AG04449 (cell line): ENCODE measurements at regions not wholly inside any gene's neighbourhood (a gene's known extent, or its start where the extent isn't known, plus 50 kb on each side); places are given as distances from the start of the nearest gene placed in this dataset.
"Not testable (repeated sequence)": the region's sequence is repeated elsewhere in the genome, so short reads cannot be mapped to it uniquely, and the experiment has no call there.

Experiments used
- CTCF ChIA-PET: fragments of 350-600 bp; formaldehyde crosslinking; extraction: SDS; loops from one replicate; lab custom pipeline; 2021; ENCODE audit warnings: antibody characterized with exemption; lab: Yijun Ruan, JAX
- POLR2A ChIA-PET: fragments of 400-600, 350-600 bp; formaldehyde crosslinking; extraction: SDS; loops from one replicate; lab custom pipeline; 2020; ENCODE audit warnings: antibody characterized with exemption, inconsistent platforms; lab: Yijun Ruan, JAX
- DNase-seq: peaks from one replicate; pipeline ENCODE4 v3.0.0-alpha.2; 2010; ENCODE audit warnings: low read depth, low spot score
- H3K4me3 ChIP-seq: 2 replicates; pipeline ENCODE4 v1.5.1; 2011; ENCODE audit warnings: low read depth, mild to moderate bottlenecking, control low read depth, low read length
- CTCF ChIP-seq: IDR thresholded peaks from one replicate; pipeline ENCODE4 v1.5.1; 2011; ENCODE audit warnings: mild to moderate bottlenecking, moderate library complexity, low read length, control low read depth, inconsistent platforms; ENCODE audit not compliant: insufficient read depth; ENCODE audit errors: missing control alignments

DNA sequence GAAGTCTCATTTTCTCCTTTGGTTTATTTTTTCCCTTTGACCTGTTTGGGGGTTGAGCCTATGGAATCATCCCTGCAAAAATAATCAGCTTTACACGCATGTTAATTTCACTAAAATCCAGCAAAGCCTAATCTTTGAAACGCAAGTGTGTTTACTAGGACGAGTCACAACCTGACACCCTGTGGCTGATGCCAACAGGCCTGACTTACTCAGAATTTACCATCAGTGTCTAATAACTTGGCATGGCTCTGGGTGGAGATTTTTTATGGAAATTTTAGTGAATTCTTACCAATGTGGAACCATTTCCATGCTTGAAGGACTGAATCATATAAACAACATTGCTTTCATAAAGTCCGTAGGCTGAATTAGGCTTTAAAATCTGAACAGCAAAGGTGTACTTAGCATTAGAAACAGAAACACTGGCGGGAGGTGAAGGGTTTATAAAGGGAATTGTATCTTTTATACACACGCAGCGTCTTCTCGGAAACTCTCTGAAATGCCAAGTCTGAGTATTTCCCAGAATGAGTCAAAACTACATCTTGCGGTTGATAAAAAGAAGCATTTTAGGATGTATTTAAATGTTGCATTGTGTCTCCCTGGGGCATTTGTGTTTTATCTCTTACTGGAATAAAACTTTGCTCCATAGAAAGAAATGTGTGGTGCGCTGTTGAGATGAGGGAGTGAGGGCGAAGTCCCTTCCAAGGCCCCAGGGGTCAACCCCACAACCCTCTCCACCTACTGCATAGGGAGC lies 81.2 kb downstream of the DACT2 start:
- no peak for TF ChIP-seq CTCF
- no peak overlapping the region for H3K4me3 ChIP-seq
- no peak for DNase-seq
- ChIA-PET POLR2A (no interaction called here), CTCF (no interaction called here)

DNA sequence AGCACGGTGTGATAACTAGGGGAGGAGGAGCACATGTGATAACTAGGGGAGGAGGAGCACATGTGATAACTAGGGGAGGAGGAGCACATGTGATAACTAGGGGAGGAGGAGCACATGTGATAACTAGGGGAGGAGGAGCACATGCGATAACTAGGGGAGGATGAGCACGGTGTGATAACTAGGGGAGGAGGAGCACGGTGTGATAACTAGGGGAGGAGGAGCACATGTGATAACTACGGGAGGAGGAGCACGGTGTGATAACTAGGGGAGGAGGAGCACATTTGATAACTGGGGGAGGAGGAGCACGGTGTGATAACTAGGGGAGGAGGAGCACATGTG lies 85.7 kb downstream of the DACT2 start:
- H3K4me3 ChIP-seq, POLR2A ChIA-PET, CTCF ChIA-PET, DNase-seq: not testable (repeated sequence)

GRCh38 chr6:168232989-168233874 lies 86.3 kb downstream of the DACT2 start:
- POLR2A ChIA-PET: no interaction called here
- CTCF ChIA-PET: no interaction called here
- no peak overlapping the region for H3K4me3 ChIP-seq
- TF ChIP-seq CTCF: peak; percentile 13
- no peak for DNase-seq

DNA sequence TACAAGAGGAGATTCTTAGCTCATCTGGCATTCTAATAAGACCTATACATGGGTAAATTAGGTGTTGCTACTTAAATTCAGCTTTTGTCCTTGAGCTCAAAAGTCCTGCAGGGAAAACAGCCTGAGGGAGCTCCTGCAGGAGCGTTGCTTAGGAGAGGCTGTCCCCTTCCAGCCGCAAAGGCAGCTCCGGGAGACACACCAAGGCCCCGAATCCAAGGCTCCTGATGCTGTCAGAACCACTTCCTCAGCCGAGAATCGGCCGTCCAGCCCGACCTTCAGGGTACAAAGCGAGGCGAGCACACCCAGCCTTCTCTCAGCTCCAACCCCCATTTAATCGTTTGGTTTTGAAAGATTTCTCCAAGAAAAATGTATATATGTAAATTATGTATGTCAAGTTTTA lies 87.0 kb downstream of the DACT2 start:
- DNase-seq: no peak
- H3K4me3 ChIP-seq: no peak overlapping the region
- ChIA-PET POLR2A (no interaction called here), CTCF (no interaction called here)
- TF ChIP-seq CTCF: no peak

DNA sequence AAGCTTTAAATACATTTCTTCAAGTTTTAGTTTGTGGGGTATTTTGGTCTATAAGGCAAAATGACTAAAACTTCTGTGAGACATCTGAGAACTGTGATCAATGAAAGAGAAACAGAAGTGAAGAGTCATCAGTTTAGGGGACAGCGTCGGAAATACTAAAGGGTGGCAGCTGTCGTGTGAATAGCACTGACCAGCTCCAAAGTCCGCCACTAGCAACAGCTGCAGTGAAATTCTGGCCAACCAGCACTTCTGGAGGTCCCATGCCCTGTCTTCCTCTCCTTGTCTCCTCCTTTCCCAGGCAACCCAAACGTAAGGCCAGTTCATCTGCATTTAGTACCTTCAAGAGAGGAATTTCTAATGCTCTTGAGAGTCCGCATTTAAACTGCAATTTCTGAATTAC lies 87.5 kb downstream of the DACT2 start:
- TF ChIP-seq CTCF: no peak
- DNase-seq: no peak
- ChIA-PET CTCF (no interaction called here), POLR2A (no interaction called here)
- no peak overlapping the region for H3K4me3 ChIP-seq

DNA sequence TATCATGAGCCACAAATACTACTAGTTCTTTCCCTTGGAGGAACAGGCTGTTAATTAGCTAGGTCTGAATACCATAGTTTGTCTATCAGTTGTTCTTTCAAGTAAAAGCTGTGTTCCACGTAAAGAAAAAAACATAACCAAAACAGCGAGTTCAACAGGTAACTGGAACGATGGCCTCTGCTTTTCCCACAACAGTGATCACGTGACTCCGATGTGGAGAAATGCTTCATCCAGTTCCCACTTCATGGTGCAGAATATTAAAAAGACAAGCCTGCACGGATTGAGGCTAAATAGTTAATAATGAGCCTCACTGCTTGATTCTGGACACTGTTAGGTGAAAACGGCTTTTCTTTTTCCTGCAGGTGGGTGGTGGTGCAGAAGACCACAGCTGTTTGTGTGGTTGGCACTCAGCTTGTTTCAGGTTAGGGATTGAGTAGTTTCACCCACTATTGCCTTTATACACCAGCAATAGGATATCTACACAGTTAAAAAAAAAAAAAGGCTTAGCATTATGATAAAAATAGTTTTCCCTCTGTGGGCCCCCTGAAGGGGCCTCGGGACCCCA lies 88.1 kb downstream of the DACT2 start:
- CTCF ChIA-PET: no interaction called here
- H3K4me3 ChIP-seq: no peak overlapping the region
- TF ChIP-seq CTCF: no peak
- no peak for DNase-seq
- POLR2A ChIA-PET: no interaction called here
